ENCODE measurements at regions not wholly inside any gene's neighbourhood (a gene's known extent, or its start where the extent isn't known, plus 50 kb on each side); places are given as distances from the start of the nearest gene placed in this dataset.

- H3K4me3 ChIP-seq = no peak overlapping the region
- ATAC-seq (no peak), DNase-seq (no peak)
- no peak overlapping the region for H3K27ac ChIP-seq
- no peaks in the 10 kb centered on the region for H3K36me3 ChIP-seq
- intact Hi-C loops (cut with DNase I) = no loop called here
- no peaks in the 10 kb centered on the region for H3K27me3 ChIP-seq
- 69 to 78% methylated on average over 3 of the region's 3 CpGs for WGBS, 2 donors
- TF ChIP-seq CTCF (IDR thresholded peaks at IDR 0.05) = no peak
- H3K4me1 ChIP-seq = peaks cover 0 to 8% (median 0%) of the 10 kb centered on the region in 9 donors
- peaks cover 0 to 3% (median 0%) of the 10 kb centered on the region in 11 donors for H3K9me3 ChIP-seq
Measured at GRCh38 chr5:158142156-158142555, 283.2 kb upstream of the CLINT1 start.

GRCh38 chr5:158140120-158140731, 281.3 kb upstream of the CLINT1 start:
- H3K27ac ChIP-seq = peak overlapping the region in 4 of 10 donors; percentile 39 to 48 (median 44)
- TF ChIP-seq CTCF (IDR thresholded peaks at IDR 0.05) = no peak

GRCh38 chr5:158139161-158139560, 280.2 kb upstream of the CLINT1 start:
- no peak for DNase-seq
- intact Hi-C loops (cut with DNase I) = no loop called here
- H3K4me3 ChIP-seq = no peak overlapping the region
- peaks cover 0 to 3% (median 0%) of the 10 kb centered on the region in 11 donors for H3K9me3 ChIP-seq
- H3K27me3 ChIP-seq = no peaks in the 10 kb centered on the region
- ATAC-seq = no peak
- H3K36me3 ChIP-seq = no peaks in the 10 kb centered on the region
- no peak for TF ChIP-seq CTCF (IDR thresholded peaks at IDR 0.05)
- H3K4me1 ChIP-seq = peaks cover 0 to 8% (median 0%) of the 10 kb centered on the region in 9 donors
- WGBS, 2 donors = 89 to 94% methylated on average over 4 of the region's 4 CpGs
- H3K27ac ChIP-seq = no peak overlapping the region

More at GRCh38 chr5:158140120-158140731, 281.3 kb upstream of the CLINT1 start:
- no peaks in the 10 kb centered on the region for H3K27me3 ChIP-seq
- H3K4me3 ChIP-seq = no peak overlapping the region
- H3K36me3 ChIP-seq = no peaks in the 10 kb centered on the region
- peaks cover 0 to 8% (median 0%) of the 10 kb centered on the region in 9 donors for H3K4me1 ChIP-seq
- 62 to 74% methylated on average over 4 of the region's 4 CpGs for WGBS, 2 donors
- ATAC-seq (peak in 7 of 8 donors; percentile 73 to 89 (median 83)), DNase-seq (peak in 1 of 2 donors; percentile 37)
- peaks cover 0 to 3% (median 0%) of the 10 kb centered on the region in 11 donors for H3K9me3 ChIP-seq
- intact Hi-C loops (cut with DNase I) = no loop called here

GRCh38 chr5:158135682-158136179, 276.8 kb upstream of the CLINT1 start:
- peak in 5 of 8 donors; percentile 28 to 77 (median 42) for ATAC-seq
- WGBS, 2 donors = 68 to 70% methylated on average over 4 of the region's 4 CpGs

More at GRCh38 chr5:158135682-158136179, 276.8 kb upstream of the CLINT1 start:
- TF ChIP-seq CTCF (IDR thresholded peaks at IDR 0.05) = no peak
- Histone ChIP-seq H3K9me3 (no peaks in the 10 kb centered on the region), H3K4me1 (peaks cover 0 to 8% (median 0%) of the 10 kb centered on the region in 9 donors), H3K4me3 (no peak overlapping the region), H3K36me3 (no peaks in the 10 kb centered on the region), H3K27me3 (no peaks in the 10 kb centered on the region), H3K27ac (no peak overlapping the region)
- intact Hi-C loops (cut with DNase I) = no loop called here
- DNase-seq = no peak
